GM12892 (cell line): ENCODE measurements at regions not wholly inside any gene's neighbourhood (a gene's known extent, or its start where the extent isn't known, plus 50 kb on each side); places are given as distances from the start of the nearest gene placed in this dataset.

Experiments
- POLR2A ChIP-seq: IDR thresholded peaks from 2 replicates; pipeline ENCODE4 v1.6.1; 2011; ENCODE audit warnings: low read depth, low read length, control low read depth
- POLR2AphosphoS5 ChIP-seq: IDR thresholded peaks from 2 replicates; pipeline ENCODE4 v1.6.1; 2011; ENCODE audit warnings: low read depth, low read length, control low read depth
- TAF1 ChIP-seq: IDR thresholded peaks from 2 replicates; pipeline ENCODE4 v1.6.1; 2011; ENCODE audit warnings: low read depth, mild to moderate bottlenecking, control low read depth, low read length, borderline replicate concordance

- TF ChIP-seq POLR2AphosphoS5 (no peak), POLR2A (no peak), TAF1 (no peak)
Observed at GRCh38 chr15:95538693-95539092, 791.8 kb upstream of the NR2F2 start.
